ENCODE measurements at regions not wholly inside any gene's neighbourhood (a gene's known extent, or its start where the extent isn't known, plus 50 kb on each side); places are given as distances from the start of the nearest gene placed in this dataset.

DNA sequence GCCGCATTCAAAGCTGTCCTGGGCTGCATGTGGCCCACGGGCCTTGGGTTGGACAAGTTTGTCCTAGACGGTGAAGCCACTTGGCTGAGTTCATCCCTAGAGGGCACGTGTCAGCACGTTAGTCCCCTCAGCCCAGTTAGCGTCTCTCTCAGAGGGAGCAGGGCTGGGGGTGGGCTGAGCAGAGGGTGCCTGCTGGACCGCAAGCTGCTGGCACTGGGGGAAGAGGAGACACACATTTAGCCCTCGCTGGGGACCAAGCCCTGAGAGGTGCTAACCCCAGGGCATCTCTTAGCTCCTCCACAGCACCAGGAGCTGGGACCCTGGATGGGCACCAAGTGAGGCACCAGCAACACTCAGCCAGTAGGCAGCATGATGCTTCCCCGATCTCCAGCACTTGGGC, 107.0 kb downstream of the SHANK2 start:
- DNase-seq (ENCODE audit: low spot score in 2 of 2) = peak in 1 of 2 donors; percentile 33
- Histone ChIP-seq H3K27ac (no peak overlapping the region), H3K36me3 (no peaks in the 10 kb centered on the region), H3K9me3 (no peaks in the 10 kb centered on the region), H3K27me3 (no peaks in the 10 kb centered on the region), H3K4me1 (no peaks in the 10 kb centered on the region), H3K4me3 (no peak overlapping the region)
- intact Hi-C loops (cut with DNase I) = loop anchor here (5.0 kb wide), 1 partner anchor 213 kb away; no protein-coding TSS in a partner anchor
- TF ChIP-seq, protein P1, sequence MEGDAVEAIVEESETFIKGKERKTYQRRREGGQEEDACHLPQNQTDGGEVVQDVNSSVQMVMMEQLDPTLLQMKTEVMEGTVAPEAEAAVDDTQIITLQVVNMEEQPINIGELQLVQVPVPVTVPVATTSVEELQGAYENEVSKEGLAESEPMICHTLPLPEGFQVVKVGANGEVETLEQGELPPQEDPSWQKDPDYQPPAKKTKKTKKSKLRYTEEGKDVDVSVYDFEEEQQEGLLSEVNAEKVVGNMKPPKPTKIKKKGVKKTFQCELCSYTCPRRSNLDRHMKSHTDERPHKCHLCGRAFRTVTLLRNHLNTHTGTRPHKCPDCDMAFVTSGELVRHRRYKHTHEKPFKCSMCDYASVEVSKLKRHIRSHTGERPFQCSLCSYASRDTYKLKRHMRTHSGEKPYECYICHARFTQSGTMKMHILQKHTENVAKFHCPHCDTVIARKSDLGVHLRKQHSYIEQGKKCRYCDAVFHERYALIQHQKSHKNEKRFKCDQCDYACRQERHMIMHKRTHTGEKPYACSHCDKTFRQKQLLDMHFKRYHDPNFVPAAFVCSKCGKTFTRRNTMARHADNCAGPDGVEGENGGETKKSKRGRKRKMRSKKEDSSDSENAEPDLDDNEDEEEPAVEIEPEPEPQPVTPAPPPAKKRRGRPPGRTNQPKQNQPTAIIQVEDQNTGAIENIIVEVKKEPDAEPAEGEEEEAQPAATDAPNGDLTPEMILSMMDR (IDR thresholded peaks at IDR 0.05) = no peak

- H3K27me3 ChIP-seq = no peaks in the 10 kb centered on the region
- peaks cover 0 to 2% of the 10 kb centered on the region in 2 donors for H3K4me1 ChIP-seq
- intact Hi-C loops (cut with DNase I) = loop anchor here (5.0 kb wide), 1 partner anchor 212 kb away; no protein-coding TSS in a partner anchor
- no peak for DNase-seq (ENCODE audit: low spot score in 2 of 2)
- TF ChIP-seq, protein P1 (IDR thresholded peaks at IDR 0.05) = no peak
- no peak overlapping the region for H3K4me3 ChIP-seq
- no peaks in the 10 kb centered on the region for H3K9me3 ChIP-seq
- H3K27ac ChIP-seq = no peak overlapping the region
- H3K36me3 ChIP-seq = no peaks in the 10 kb centered on the region
Observed at GRCh38 chr11:71144736-71145135, 107.6 kb downstream of the SHANK2 start.

DNA sequence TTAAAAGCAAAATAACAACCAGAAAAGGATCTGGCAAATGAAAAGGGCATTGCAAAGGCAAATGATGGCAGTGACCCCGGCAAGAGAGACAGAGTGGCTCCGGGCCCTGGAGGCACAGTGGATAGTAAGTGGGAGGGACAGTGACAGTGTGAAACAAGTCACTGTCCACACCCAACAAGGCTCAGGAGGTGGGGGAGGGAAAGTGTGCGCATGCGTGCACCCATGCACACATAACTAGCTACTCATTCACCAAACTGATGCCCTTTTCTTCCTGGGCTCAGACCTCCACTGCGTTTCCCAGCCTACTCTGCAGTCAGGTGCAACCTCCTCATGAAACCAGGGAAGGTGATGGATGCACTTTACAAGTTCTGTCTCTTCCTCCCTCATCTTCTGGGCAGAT, 108.4 kb downstream of the SHANK2 start:
- TF ChIP-seq, protein P1 (IDR thresholded peaks at IDR 0.05) = no peak
- Histone ChIP-seq H3K27me3 (no peaks in the 10 kb centered on the region), H3K4me1 (peaks cover 0 to 2% of the 10 kb centered on the region in 2 donors), H3K4me3 (no peak overlapping the region), H3K9me3 (no peaks in the 10 kb centered on the region), H3K36me3 (no peaks in the 10 kb centered on the region), H3K27ac (no peak overlapping the region)
- intact Hi-C loops (cut with DNase I) = no loop called here
- no peak for DNase-seq (ENCODE audit: low spot score in 2 of 2)

DNA sequence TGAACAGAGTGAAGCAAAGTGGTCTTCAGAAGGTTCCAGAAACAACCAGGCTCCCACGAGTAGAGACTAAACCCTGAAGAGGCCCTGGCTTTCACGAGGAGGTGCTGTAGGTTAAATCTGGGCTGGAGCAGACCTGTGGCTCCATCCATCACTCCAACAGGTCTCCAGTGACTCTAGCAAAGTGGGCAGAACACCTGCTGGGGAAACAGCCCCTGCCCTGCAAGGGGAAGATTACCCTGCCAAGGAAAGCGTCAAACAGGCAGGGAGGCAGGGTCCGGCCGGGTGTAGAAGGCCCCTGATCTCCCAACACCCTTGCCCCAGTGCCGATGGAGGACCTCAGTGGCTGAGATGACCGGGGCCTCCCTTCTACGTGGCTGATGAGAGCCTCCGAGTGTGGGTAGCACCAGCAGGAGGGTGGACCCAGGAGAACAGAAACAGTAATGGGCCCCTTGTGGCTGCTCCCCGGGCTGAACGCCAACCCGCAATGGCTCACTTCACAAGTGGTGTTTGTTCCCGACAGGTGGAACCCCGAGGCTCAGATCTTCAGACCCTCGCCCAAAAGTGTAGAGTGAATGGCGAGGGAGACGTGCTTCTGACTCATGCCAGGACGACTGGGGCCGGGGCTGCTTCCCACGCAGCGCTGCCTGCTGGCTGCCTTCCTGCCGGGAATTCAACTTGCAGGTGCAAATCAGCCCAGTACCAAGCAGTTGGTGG, 112.0 kb downstream of the SHANK2 start:
- H3K4me1 ChIP-seq = peaks cover 0 to 2% of the 10 kb centered on the region in 2 donors
- H3K4me3 ChIP-seq = no peak overlapping the region
- no peak for DNase-seq (ENCODE audit: low spot score in 2 of 2)
- no peak overlapping the region for H3K27ac ChIP-seq
- H3K9me3 ChIP-seq = no peaks in the 10 kb centered on the region
- H3K36me3 ChIP-seq = no peaks in the 10 kb centered on the region
- intact Hi-C loops (cut with DNase I) = no loop called here
- H3K27me3 ChIP-seq = no peaks in the 10 kb centered on the region
- TF ChIP-seq, protein P1 (IDR thresholded peaks at IDR 0.05) = no peak

DNA sequence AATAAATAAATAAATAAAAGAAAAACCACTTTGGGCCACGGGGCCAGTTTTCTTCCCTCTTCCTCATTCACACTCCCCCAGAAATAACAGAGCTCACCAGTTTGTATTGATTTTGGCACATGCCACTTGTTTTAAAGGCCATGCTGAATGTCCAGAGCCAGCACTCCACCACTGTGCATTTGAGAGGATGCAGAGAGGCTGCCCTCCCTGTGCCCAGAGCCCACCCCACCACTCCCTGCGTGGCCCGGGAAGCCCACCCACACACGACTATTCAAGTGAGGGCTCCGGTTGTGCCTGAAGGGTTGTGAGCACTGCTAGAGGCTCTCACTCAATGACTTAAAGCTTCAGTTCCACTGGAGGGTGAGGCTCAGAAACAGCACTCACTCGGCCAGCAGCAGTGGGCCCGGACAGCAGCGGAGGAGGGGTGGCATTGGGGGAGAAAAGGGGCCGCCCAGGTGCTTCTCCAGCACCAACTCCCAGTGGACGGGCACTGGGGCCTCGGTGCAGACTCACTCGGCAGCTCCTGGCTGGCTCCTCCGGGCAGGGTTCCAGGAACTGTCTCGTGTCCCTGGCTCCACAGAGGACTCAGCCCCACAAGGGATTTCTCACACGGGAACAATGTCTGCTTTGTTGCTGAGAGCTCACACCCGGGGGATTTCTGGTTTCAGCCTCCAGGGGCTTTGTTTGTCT, 112.7 kb downstream of the SHANK2 start:
- H3K9me3 ChIP-seq = no peaks in the 10 kb centered on the region
- H3K4me1 ChIP-seq = peaks cover 0 to 2% of the 10 kb centered on the region in 2 donors
- DNase-seq (ENCODE audit: low spot score in 2 of 2) = no peak
- H3K36me3 ChIP-seq = no peaks in the 10 kb centered on the region
- H3K4me3 ChIP-seq = no peak overlapping the region
- no peak overlapping the region for H3K27ac ChIP-seq
- intact Hi-C loops (cut with DNase I) = no loop called here
- TF ChIP-seq, protein P1 (IDR thresholded peaks at IDR 0.05) = no peak
- H3K27me3 ChIP-seq = no peaks in the 10 kb centered on the region
